A673 (cell line): ENCODE measurements at regions not wholly inside any gene's neighbourhood (a gene's known extent, or its start where the extent isn't known, plus 50 kb on each side); places are given as distances from the start of the nearest gene placed in this dataset.

Experiments used
- CTCF ChIP-seq: fragments of 300-800, 200-600 bp; sonication (generic); conservative IDR thresholded peaks from 2 replicates; pipeline ENCODE4 v1.5.1; 2017; ENCODE audit warnings: low read depth, mild to moderate bottlenecking, antibody characterized with exemption, low read length, moderate library complexity, mixed read lengths
- EZH2 ChIP-seq: fragments of 200-600 bp; sonication (generic); IDR thresholded peaks from 2 replicates; pipeline ENCODE4 v1.6.1; 2017; ENCODE audit warnings: borderline replicate concordance, low read depth, mild to moderate bottlenecking, mixed read lengths, antibody characterized with exemption, low read length; ENCODE audit not compliant: poor library complexity, severe bottlenecking

GRCh38 chr17:53934931-53935330 is 112.2 kb downstream of the KIF2B start:
- TF ChIP-seq CTCF (no peak), EZH2 (no peak)
